Colon (tissue), 2 donors: ENCODE measurements at regions not wholly inside any gene's neighbourhood (a gene's known extent, or its start where the extent isn't known, plus 50 kb on each side); places are given as distances from the start of the nearest gene placed in this dataset.
"Not testable (repeated sequence)": the region's sequence is repeated elsewhere in the genome, so short reads cannot be mapped to it uniquely, and the experiment has no call there.

ENCODE experiments used
- FAIRE-seq: peaks from 2 replicates; lab custom pipeline; 2012; peaks lifted over from hg19 to GRCh38; lab: Jason Lieb, UNC
- donor health status: control.
- donor health status: control.

DNA sequence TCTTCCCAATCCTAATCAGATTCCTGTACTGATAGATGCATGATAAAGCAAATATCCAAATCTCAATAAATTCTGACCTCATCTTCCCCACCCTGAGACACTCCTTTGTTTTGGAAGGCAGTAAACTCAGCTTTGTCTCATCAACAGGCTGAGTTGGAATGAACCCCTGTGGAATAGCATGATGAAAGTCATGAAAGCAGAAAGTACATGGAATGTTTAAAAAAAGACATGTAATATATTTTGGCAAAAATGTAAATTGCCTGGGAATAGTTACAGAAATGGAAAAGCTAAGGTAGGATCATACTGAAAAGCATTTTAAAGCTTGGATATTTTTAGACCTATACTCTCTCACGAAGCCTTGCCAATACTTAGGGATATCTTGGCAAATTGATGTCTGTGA lies 468.7 kb upstream of the CDH7 start:
- FAIRE-seq: no peak

- no peak for FAIRE-seq
Observed at GRCh38 chr18:65279668-65280305, 471.0 kb upstream of the CDH7 start.

- no peak for FAIRE-seq
Observed at GRCh38 chr18:65278939-65279667, 471.7 kb upstream of the CDH7 start.

DNA sequence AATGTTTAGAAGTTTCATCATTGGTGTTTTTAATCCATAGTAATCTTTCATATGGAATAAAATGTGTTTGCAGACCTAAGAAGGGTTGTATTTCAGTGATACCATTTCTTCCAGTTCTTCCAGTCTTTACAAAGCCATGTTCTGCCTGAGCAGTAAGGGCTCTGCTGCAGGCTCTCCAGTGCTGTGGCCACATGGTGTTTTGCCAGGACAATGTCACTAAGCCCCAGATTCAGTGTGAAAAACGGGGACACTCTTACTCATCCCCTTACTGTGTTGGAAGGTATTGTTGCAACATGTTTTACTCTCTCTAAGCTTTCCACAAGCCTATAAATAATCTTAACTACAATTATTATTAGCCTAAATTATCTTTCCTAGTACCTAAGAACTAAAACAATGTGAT lies 481.4 kb upstream of the CDH7 start:
- no peak for FAIRE-seq

DNA sequence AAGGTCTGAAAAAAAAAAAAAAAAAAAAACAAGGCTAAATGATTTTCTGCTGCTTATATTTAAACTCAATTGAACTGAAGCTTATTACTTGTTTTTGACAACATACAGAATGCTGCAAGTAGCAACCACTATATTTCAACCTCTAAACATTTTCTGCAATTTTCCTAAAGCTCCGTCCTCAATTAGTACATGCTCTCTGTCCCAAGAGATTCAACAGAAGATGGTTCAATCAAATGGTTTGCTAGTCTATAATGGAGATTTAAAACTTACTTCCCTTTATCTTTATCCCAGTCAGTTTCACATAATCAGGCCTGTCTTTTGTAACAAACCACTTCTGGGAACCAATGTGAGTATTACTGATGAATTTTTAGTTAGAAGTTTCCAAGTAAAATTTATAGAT lies 485.1 kb upstream of the CDH7 start:
- FAIRE-seq: no peak

DNA sequence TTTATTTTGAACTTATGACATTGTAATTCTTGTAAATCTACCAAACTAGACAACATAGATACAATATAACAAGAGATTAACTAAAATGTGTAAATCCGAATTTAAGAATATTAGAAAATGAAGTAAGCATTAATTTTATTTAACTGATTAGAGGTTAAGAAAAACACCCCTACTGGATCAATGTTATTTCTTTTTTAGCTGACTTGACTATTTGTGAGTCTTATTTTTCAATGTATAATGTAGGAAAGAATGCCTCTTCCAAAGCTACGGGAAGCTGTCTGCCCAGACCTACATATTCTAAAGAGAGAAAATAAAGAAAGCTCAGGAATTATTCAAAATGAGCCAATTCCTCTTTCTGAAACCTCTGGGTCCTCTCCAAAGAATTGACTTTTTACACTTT lies 490.8 kb upstream of the CDH7 start:
- no peak for FAIRE-seq

- FAIRE-seq: no peak
Observed at GRCh38 chr18:65259403-65259802, 491.4 kb upstream of the CDH7 start.

DNA sequence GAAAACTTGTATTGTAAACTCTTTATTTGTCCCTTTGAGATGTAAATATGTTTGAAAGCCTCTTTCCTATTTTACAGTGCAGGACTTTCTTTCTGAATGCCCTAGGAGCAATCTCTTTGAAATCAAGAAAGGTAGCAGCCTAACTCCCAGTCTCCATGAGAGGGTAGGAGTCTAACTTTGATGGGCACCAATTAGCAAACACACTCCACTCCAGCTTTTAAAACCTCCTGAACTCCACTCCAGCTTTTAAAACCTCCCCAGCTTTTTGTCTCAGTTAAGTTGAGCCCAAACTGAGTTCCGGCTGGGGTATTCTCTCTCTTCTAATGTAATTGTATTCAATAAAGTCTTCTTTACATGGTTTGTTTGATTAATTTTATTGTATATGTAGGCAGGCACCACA lies 493.7 kb upstream of the CDH7 start:
- FAIRE-seq: no peak

- FAIRE-seq: no peak
Observed at GRCh38 chr18:65255417-65255816, 495.4 kb upstream of the CDH7 start.

- no peak for FAIRE-seq
Observed at GRCh38 chr18:65239787-65240186, 511.0 kb upstream of the CDH7 start.

DNA sequence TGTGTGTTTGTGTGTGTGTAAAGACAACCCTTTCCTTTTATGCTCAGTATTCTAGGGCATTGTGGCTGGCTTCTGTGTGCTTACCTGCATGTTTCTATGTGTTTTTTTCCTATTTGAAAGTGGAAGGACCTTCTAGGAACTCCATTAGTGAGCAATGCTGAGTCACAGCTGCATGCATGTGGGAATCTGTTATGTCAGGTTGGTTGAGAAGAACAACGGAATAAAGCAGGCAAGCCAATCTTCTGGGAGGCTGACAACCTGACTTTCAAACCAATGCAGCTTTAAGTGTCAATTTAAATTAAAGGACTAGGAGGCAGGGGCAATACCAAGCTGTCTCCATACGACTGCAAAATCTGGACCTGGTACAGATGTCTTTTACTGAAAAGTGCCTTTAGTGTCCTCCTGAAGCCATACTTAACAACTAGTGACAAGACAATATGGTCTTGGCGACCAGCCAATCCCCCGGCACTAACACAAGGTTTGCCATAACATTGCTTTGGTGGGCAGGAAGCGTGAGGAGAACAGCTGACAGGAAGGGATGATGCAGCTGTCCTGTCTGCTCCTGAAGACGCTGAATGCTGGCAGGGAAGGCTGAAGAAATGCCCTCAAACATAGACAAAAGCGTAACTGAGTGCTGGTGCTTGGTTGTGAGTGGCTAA lies 514.7 kb upstream of the CDH7 start:
- no peak for FAIRE-seq

DNA sequence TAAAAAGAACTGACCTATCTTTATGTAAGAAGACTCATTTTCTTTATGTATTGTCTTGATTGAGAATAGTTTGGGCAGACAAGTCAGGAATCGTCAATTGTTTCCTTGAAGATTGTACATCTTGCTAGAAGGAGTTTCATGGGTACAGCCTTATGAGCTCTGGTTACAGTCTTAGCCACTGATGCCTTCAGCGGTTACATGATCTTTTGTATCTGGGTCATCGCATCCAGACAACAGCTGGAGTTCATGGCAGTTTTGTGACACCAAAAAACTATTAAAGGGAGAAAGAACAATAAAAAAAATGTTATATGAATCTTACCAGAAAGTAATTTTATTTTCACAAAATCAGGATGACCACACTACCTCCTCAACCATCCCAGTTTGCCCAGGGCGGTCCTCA lies 520.5 kb upstream of the CDH7 start:
- no peak for FAIRE-seq

- FAIRE-seq: no peak
Observed at GRCh38 chr18:65227970-65228369, 522.8 kb upstream of the CDH7 start.

DNA sequence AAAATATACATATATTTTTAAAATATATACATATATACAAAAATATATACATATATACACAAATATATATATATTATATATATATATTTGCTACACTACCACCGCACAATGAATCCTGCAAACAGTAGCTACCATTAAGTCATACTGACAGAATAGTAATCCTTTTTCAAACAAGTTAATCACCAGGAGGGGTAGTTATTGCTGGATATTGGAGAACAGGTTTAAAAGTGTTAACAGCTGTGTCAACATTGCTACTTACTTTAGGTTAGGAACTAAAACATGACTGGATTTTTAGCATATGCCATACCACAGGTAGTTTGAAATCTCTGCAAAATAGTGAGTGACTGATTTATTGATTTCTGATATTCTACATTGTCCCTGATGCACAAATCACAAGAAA lies 529.1 kb upstream of the CDH7 start:
- no peak for FAIRE-seq

GRCh38 chr18:65221115-65221514 lies 529.7 kb upstream of the CDH7 start:
- FAIRE-seq: no peak

- FAIRE-seq: no peak
Observed at GRCh38 chr18:65215865-65216466, 534.8 kb upstream of the CDH7 start.

- FAIRE-seq: no peak
Observed at GRCh38 chr18:65214456-65214855, 536.4 kb upstream of the CDH7 start.

- FAIRE-seq: no peak
Observed at GRCh38 chr18:65206551-65207260, 544.1 kb upstream of the CDH7 start.

DNA sequence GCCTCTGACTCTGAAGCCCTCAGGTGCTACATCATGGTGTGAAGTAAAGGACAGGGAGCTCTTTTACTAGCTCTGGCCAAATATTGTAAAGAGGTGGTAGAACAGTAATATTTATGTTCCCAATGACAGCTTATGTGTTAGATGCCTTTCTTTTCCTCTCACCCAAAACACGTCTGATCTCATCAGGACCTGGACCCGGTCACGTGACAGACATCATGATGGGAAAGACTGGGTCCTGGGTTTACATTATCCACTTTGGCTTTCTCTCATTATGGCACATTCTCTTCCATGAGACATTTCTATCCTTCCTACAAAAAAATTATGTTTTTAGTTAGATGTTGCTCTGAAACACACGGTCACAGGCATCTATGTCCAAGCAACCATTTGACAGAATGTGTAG lies 548.7 kb upstream of the CDH7 start:
- no peak for FAIRE-seq

DNA sequence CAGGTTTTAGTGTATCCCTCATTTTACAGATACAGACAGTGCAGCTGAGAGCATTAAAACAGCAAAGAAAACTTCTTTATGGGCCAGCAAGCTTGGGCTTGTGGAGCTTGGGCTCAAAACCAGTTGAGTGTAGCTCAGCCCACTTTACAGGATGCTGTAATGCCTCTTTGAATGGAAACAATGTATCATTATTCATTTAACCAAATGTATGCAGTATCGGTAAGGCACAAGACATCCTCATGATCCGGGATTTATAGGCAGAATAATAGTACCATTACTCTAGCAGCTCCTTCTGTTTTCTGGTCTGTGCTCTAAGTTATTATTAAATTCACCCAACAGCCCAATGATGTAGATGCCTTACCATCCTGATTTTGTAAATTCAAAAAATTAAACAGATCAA lies 575.1 kb upstream of the CDH7 start:
- no peak for FAIRE-seq

- FAIRE-seq: not testable (repeated sequence)
Observed at GRCh38 chr18:65162086-65162485, 588.7 kb upstream of the CDH7 start.

DNA sequence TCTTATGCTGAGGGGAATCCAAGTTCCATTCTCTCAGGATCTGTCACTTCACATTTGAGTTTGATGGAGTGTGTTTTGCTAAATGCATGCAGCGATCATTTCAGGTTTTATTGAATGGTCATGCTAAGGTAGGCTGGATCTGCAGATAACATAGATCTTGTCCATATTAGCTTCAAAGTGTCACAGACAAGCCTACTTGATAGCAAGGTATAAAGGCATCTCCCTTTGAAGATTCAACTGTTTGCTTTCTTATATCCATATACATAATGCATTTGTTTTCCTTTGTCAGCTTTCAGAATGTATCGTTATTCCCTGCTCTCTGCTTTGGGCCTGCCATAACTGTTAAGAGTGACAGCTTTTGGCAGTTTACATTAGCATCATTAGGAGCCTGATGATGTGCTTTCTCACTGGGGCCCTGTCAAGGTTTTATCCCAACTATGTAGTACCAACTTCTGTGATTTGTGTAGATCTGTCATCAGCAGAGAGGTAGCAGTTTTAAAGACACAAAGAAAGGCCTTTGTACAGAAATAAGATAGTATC lies 604.3 kb upstream of the CDH7 start:
- no peak for FAIRE-seq
